Esophagus squamous epithelium (tissue), 5 donors: ENCODE measurements at regions not wholly inside any gene's neighbourhood (a gene's known extent, or its start where the extent isn't known, plus 50 kb on each side); places are given as distances from the start of the nearest gene placed in this dataset.

ENCODE experiments used
- DNase-seq: peaks from one replicate; lab custom pipeline; 2025; lab: John Stamatoyannopoulos, UW
- H3K27ac ChIP-seq, 4 donors: fragments of 200-600 bp; sonication (generic); one replicate each; pipeline ENCODE4 v1.5.1; 2016 to 2019; ENCODE audit warnings: mild to moderate bottlenecking in 1 of 4
- H3K27me3 ChIP-seq, 4 donors: fragments of 200-600 bp; sonication (generic); 1 replicate in 3 of 4; 2 replicates in 1 of 4; pipeline versions ENCODE4 v1.5.1 to v1.6.0; 2017 to 2021; ENCODE audit warnings: antibody characterized with exemption in 1 of 4
- H3K36me3 ChIP-seq, 3 donors: fragments of 200-600 bp; sonication (generic); one replicate each; pipeline ENCODE4 v1.5.1; 2016 to 2019
- H3K4me1 ChIP-seq, 3 donors: fragments of 200-600 bp; sonication (generic); one replicate each; pipeline ENCODE4 v1.5.1; 2017 to 2019
- H3K4me3 ChIP-seq, 4 donors: fragments of 200-600 bp; sonication (generic); 1 replicate in 3 of 4; 2 replicates in 1 of 4; pipeline ENCODE4 v1.5.1; 2016 to 2019; ENCODE audit warnings: mild to moderate bottlenecking in 2 of 4, moderate library complexity in 1 of 4
- H3K9me3 ChIP-seq, 3 donors: fragments of 200-600 bp; sonication (generic); one replicate each; pipeline ENCODE4 v1.5.1; 2016 to 2019
- CTCF ChIP-seq, 6 experiments: fragments of 450-650 bp in 4 of 6; fragments of 200-600 bp in 2 of 6; sonication (generic) in 2 of 6; IDR thresholded peaks; one replicate each; pipeline ENCODE4 v1.5.1; 2016 to 2019; ENCODE audit warnings: antibody characterized with exemption in 6 of 6, mild to moderate bottlenecking in 4 of 6, moderate library complexity in 4 of 6
- POLR2A ChIP-seq, 4 donors: fragments of 450-650 bp; IDR thresholded peaks; one replicate each; pipeline ENCODE4 v1.6.1; 2017; ENCODE audit warnings: antibody characterized with exemption in 4 of 4, mild to moderate bottlenecking in 4 of 4, moderate library complexity in 3 of 4
- WGBS, 2 donors: methylation state at CpG; one replicate each; pipeline ENCODE4 v1.1.5; 2018; 5-methylcytosine and 5-hydroxymethylcytosine counted together
- intact Hi-C: fragments of 100-400 bp; cut with DNase I; formaldehyde crosslinking; loops from one replicate; pipeline ENCODE4 v1.15.0; 2022
- donor health status: DM: yes; HTN: yes; CAD: no.

GRCh38 chr16:62717026-62717425 is 680.8 kb upstream of the CDH8 start:
- WGBS, 2 donors = 54 to 69% methylated on average over 2 of the region's 2 CpGs
- H3K36me3 ChIP-seq = no peaks in the 10 kb centered on the region
- no peak overlapping the region for H3K4me3 ChIP-seq
- no peaks in the 10 kb centered on the region for H3K9me3 ChIP-seq
- no peak overlapping the region for H3K27ac ChIP-seq
- DNase-seq = no peak
- intact Hi-C loops = no loop called here
- H3K27me3 ChIP-seq = no peaks in the 10 kb centered on the region
- TF ChIP-seq CTCF (IDR thresholded peaks at IDR 0.05) (no peak), POLR2A (IDR thresholded peaks at IDR 0.05) (no peak)
- H3K4me1 ChIP-seq = no peaks in the 10 kb centered on the region

GRCh38 chr16:62715701-62716100 is 679.5 kb upstream of the CDH8 start:
- TF ChIP-seq POLR2A (IDR thresholded peaks at IDR 0.05) = no peak
- no peak for TF ChIP-seq CTCF (IDR thresholded peaks at IDR 0.05)
- no peaks in the 10 kb centered on the region for H3K36me3 ChIP-seq
- WGBS, 2 donors = 33 to 37% methylated on average over 1 of the region's 1 CpG

GRCh38 chr16:62712566-62712965 is 676.3 kb upstream of the CDH8 start:
- Histone ChIP-seq H3K4me1 (no peaks in the 10 kb centered on the region), H3K4me3 (no peak overlapping the region), H3K9me3 (peaks cover 0 to 6% (median 0%) of the 10 kb centered on the region in 3 donors), H3K36me3 (no peaks in the 10 kb centered on the region), H3K27ac (no peak overlapping the region), H3K27me3 (no peaks in the 10 kb centered on the region)
- no peak for DNase-seq
- intact Hi-C loops = no loop called here
- 39 to 57% methylated on average over 1 of the region's 1 CpG for WGBS, 2 donors
- TF ChIP-seq CTCF (IDR thresholded peaks at IDR 0.05) (no peak), POLR2A (IDR thresholded peaks at IDR 0.05) (no peak)

More at GRCh38 chr16:62715701-62716100, 679.5 kb upstream of the CDH8 start:
- peaks cover 0 to 6% (median 0%) of the 10 kb centered on the region in 3 donors for H3K9me3 ChIP-seq
- no peaks in the 10 kb centered on the region for H3K4me1 ChIP-seq
- no peak overlapping the region for H3K4me3 ChIP-seq
- H3K27ac ChIP-seq = no peak overlapping the region
- intact Hi-C loops = no loop called here
- DNase-seq = no peak
- no peaks in the 10 kb centered on the region for H3K27me3 ChIP-seq

GRCh38 chr16:62711797-62712196 is 675.6 kb upstream of the CDH8 start:
- TF ChIP-seq CTCF (IDR thresholded peaks at IDR 0.05) (no peak), POLR2A (IDR thresholded peaks at IDR 0.05) (no peak)
- H3K27me3 ChIP-seq = no peaks in the 10 kb centered on the region
- WGBS, 2 donors = 68 to 80% methylated on average over 6 to 8 of the region's 8 CpGs
- H3K27ac ChIP-seq = no peak overlapping the region
- no peaks in the 10 kb centered on the region for H3K36me3 ChIP-seq
- intact Hi-C loops = no loop called here
- no peaks in the 10 kb centered on the region for H3K4me1 ChIP-seq
- no peak overlapping the region for H3K4me3 ChIP-seq
- no peak for DNase-seq
- H3K9me3 ChIP-seq = peaks cover 0 to 6% (median 0%) of the 10 kb centered on the region in 3 donors

- intact Hi-C loops = no loop called here
- Histone ChIP-seq H3K9me3 (peaks cover 0 to 6% (median 0%) of the 10 kb centered on the region in 3 donors), H3K27ac (no peak overlapping the region), H3K4me3 (no peak overlapping the region), H3K36me3 (no peaks in the 10 kb centered on the region), H3K4me1 (no peaks in the 10 kb centered on the region), H3K27me3 (no peaks in the 10 kb centered on the region)
- DNase-seq = no peak
- TF ChIP-seq CTCF (IDR thresholded peaks at IDR 0.05) (no peak), POLR2A (IDR thresholded peaks at IDR 0.05) (no peak)
- WGBS, 2 donors = 73 to 76% methylated on average over 8 of the region's 8 CpGs
Observed at GRCh38 chr16:62709794-62710193, 673.6 kb upstream of the CDH8 start.
